Endothelial cell of umbilical vein (primary cell): ENCODE measurements at regions not wholly inside any gene's neighbourhood (a gene's known extent, or its start where the extent isn't known, plus 50 kb on each side); places are given as distances from the start of the nearest gene placed in this dataset.

Experiments
- BruUV-seq: library from RNA; stranded (reverse); fragments of 400-500 nt; replicated peaks from 2 replicates; lab custom pipeline; 2021; lab: Mats Ljungman, UMichigan
- CTCF ChIA-PET: fragments of 300-600, 350-600 bp; sonication (Branson Sonifier 250); formaldehyde crosslinking; loops from one replicate; lab custom pipeline; 2021; ENCODE audit warnings: antibody characterized with exemption, inconsistent platforms; lab: Charles Lee
- POLR2A ChIA-PET: fragments of 300-600, 350-600 bp; sonication (Branson Sonifier 250); formaldehyde crosslinking; loops from one replicate; lab custom pipeline; 2021; ENCODE audit warnings: antibody characterized with exemption, inconsistent platforms; lab: Charles Lee
- DNase-seq: peaks from one replicate; pipeline ENCODE4 v3.0.0-alpha.2; 2011; ENCODE audit warnings: low read depth, low spot score
- FAIRE-seq: peaks from 2 replicates; lab custom pipeline; 2011; peaks lifted over from hg19 to GRCh38; lab: Jason Lieb, UNC
- H2AFZ ChIP-seq: 2 replicates; pipeline ENCODE4 v1.6.0; 2012; ENCODE audit warnings: low read depth, low read length, control low read depth, inconsistent platforms
- H3K27ac ChIP-seq: 2 replicates; pipeline ENCODE4 v1.5.1; 2011; ENCODE audit warnings: low read depth, mild to moderate bottlenecking, control low read depth, low read length, moderate library complexity; ENCODE audit not compliant: insufficient read depth
- H3K27me3 ChIP-seq, 2 experiments: 2 replicates each; pipeline versions ENCODE4 v1.6.0 to v1.6.1; 2011; ENCODE audit warnings: low read length in 2 of 2, mixed read lengths in 1 of 2; ENCODE audit not compliant: control insufficient read depth in 2 of 2, insufficient read depth in 2 of 2
- H3K36me3 ChIP-seq, 2 experiments: 2 replicates in 1 of 2; 3 replicates in 1 of 2; pipeline ENCODE4 v1.5.1; 2011; ENCODE audit warnings: low read length in 2 of 2, mild to moderate bottlenecking in 1 of 2, moderate library complexity in 1 of 2; ENCODE audit not compliant: control insufficient read depth in 2 of 2, insufficient read depth in 2 of 2; ENCODE audit errors: extremely low read depth in 1 of 2
- H3K4me1 ChIP-seq: 3 replicates; pipeline ENCODE4 v1.5.1; 2011; ENCODE audit warnings: mild to moderate bottlenecking, low read length; ENCODE audit not compliant: control insufficient read depth, insufficient read depth; ENCODE audit errors: extremely low read depth
- H3K4me2 ChIP-seq: 2 replicates; pipeline ENCODE4 v1.6.1; 2011; ENCODE audit warnings: low read length, control low read depth, mixed read lengths; ENCODE audit not compliant: insufficient read depth
- H3K4me3 ChIP-seq, 3 experiments: fragments of 200-600 bp in 1 of 3; sonication (generic), shearing (Covaris generic) in 1 of 3; replicated peaks in 1 of 3; 2 replicates each; pipeline ENCODE4 v1.5.1; 2011 to 2016; ENCODE audit warnings: control low read depth in 3 of 3, low read length in 3 of 3, mild to moderate bottlenecking in 2 of 3, inconsistent platforms in 1 of 3, low read depth in 1 of 3, moderate library complexity in 1 of 3; ENCODE audit not compliant: insufficient read depth in 1 of 3
- H3K79me2 ChIP-seq: 2 replicates; pipeline ENCODE4 v1.6.0; 2012; ENCODE audit warnings: low read length, inconsistent platforms; ENCODE audit not compliant: control insufficient read depth, insufficient read depth
- H3K9ac ChIP-seq: replicated peaks from 2 replicates; pipeline ENCODE3; 2011; ENCODE audit warnings: low read length, control low read depth; ENCODE audit not compliant: insufficient read depth; ENCODE audit errors: extremely low read depth
- H3K9me1 ChIP-seq: replicated peaks from 3 replicates; pipeline ENCODE4 v1.6.0; 2011; ENCODE audit warnings: mild to moderate bottlenecking, low read length; ENCODE audit not compliant: control insufficient read depth, insufficient read depth; ENCODE audit errors: extremely low read depth
- H3K9me3 ChIP-seq: replicated peaks from 2 replicates; pipeline ENCODE4 v1.5.1; 2012; ENCODE audit warnings: low read length, inconsistent platforms; ENCODE audit not compliant: control insufficient read depth, insufficient read depth
- H4K20me1 ChIP-seq: replicated peaks from 2 replicates; pipeline ENCODE3; 2011; ENCODE audit warnings: mild to moderate bottlenecking, low read length; ENCODE audit not compliant: control insufficient read depth, insufficient read depth; ENCODE audit errors: extremely low read depth
- CTCF ChIP-seq, 2 donors: IDR thresholded peaks; 1 replicate in 1 of 2; 2 replicates in 1 of 2; pipeline ENCODE4 v1.5.1; 2011; ENCODE audit warnings: low read length in 2 of 2, mild to moderate bottlenecking in 2 of 2, moderate library complexity in 2 of 2, control low read depth in 1 of 2, inconsistent platforms in 1 of 2, low read depth in 1 of 2; ENCODE audit not compliant: insufficient read depth in 1 of 2; ENCODE audit errors: extremely low read depth in 1 of 2
- EZH2 ChIP-seq: IDR thresholded peaks from 2 replicates; pipeline ENCODE4 v1.6.1; 2012; ENCODE audit warnings: borderline replicate concordance, low read depth, mild to moderate bottlenecking, moderate library complexity, low read length, inconsistent platforms; ENCODE audit not compliant: severe bottlenecking
- FOS ChIP-seq: IDR thresholded peaks from 2 replicates; pipeline ENCODE4 v1.6.1; 2011; ENCODE audit warnings: mild to moderate bottlenecking, low read length, moderate library complexity, borderline replicate concordance; ENCODE audit not compliant: insufficient read depth
- GATA2 ChIP-seq: IDR thresholded peaks from 2 replicates; pipeline ENCODE4 v1.7.0; 2011; ENCODE audit warnings: low read depth, mild to moderate bottlenecking, moderate library complexity, mixed read lengths, low read length; ENCODE audit not compliant: insufficient read length, insufficient read depth
- JUN ChIP-seq: IDR thresholded peaks from 2 replicates; pipeline ENCODE4 v1.6.1; 2011; ENCODE audit warnings: borderline replicate concordance, low read depth; ENCODE audit not compliant: insufficient read length, insufficient read depth
- MAX ChIP-seq: IDR thresholded peaks from 2 replicates; pipeline ENCODE4 v1.6.1; 2011; ENCODE audit not compliant: insufficient read depth, insufficient read length
- MYC ChIP-seq: IDR thresholded peaks from one replicate; pipeline ENCODE4 v1.6.1; 2011; ENCODE audit warnings: mild to moderate bottlenecking, low read depth, low read length
- POLR2A ChIP-seq: IDR thresholded peaks from 2 replicates; pipeline ENCODE4 v1.6.1; 2012; ENCODE audit warnings: low read depth, mild to moderate bottlenecking, control low read depth, low read length
- POLR2AphosphoS5 ChIP-seq: IDR thresholded peaks from 2 replicates; pipeline ENCODE4 v1.6.1; 2012; ENCODE audit warnings: low read depth, mild to moderate bottlenecking, control low read depth, low read length, moderate library complexity; ENCODE audit not compliant: insufficient read depth
- dilution Hi-C: fragments of 300-500 bp; cut with MboI; formaldehyde crosslinking; loops from one replicate; pipeline ENCODE4 v1.15.0; 2019; ENCODE audit warnings: low sequenced_read_pairs; ENCODE audit not compliant: extremely low pct_ligation_motif_present
- intact Hi-C: fragments of 100-400 bp; cut with micrococcal nuclease; formaldehyde crosslinking; loops from one replicate; pipeline ENCODE4 v1.10.0; 2022

GRCh38 chr12:95384785-95385184 is 89.2 kb upstream of the METAP2 start:
- H2AFZ ChIP-seq = no peak overlapping the region

More at GRCh38 chr12:95384785-95385184, 89.2 kb upstream of the METAP2 start:
- no peaks in the 10 kb centered on the region for H3K9me1 ChIP-seq
- no peaks in the 10 kb centered on the region for H4K20me1 ChIP-seq
- ChIA-PET POLR2A (no interaction called here), CTCF (no interaction called here)
- peaks cover 0 to 3% of the 10 kb centered on the region in 2 experiments for H3K27me3 ChIP-seq
- no peaks in the 10 kb centered on the region for H3K4me1 ChIP-seq
- no TSS peak for BruUV-seq
- FAIRE-seq (no peak), DNase-seq (no peak)
- no peaks in the 10 kb centered on the region for H3K36me3 ChIP-seq
- H3K9ac ChIP-seq = no peak overlapping the region
- no peak overlapping the region for H3K4me2 ChIP-seq
- H3K79me2 ChIP-seq = no peaks in the 10 kb centered on the region
- dilution Hi-C loops (no loop called here), intact Hi-C loops (no loop called here)
- H3K9me3 ChIP-seq = no peaks in the 10 kb centered on the region
- no peak for TF ChIP-seq POLR2AphosphoS5
- TF ChIP-seq MAX = no peak
- no peak for TF ChIP-seq FOS
- TF ChIP-seq EZH2 = no peak
- TF ChIP-seq POLR2A = no peak
- TF ChIP-seq GATA2 = no peak
- TF ChIP-seq JUN = no peak
- TF ChIP-seq MYC = no peak
- TF ChIP-seq CTCF (IDR thresholded peaks at IDR 0.05; ENCODE audit: extremely low read depth in 1 of 2, insufficient read depth in 1 of 2, low read depth in 1 of 2, low read length in 2 of 2) = no peak
- H3K4me3 ChIP-seq = no peak overlapping the region
- no peak overlapping the region for H3K27ac ChIP-seq
